AG04449 (cell line): ENCODE measurements at regions not wholly inside any gene's neighbourhood (a gene's known extent, or its start where the extent isn't known, plus 50 kb on each side); places are given as distances from the start of the nearest gene placed in this dataset.

Experiments used
- CTCF ChIA-PET: fragments of 350-600 bp; formaldehyde crosslinking; extraction: SDS; loops from one replicate; lab custom pipeline; 2021; ENCODE audit warnings: antibody characterized with exemption; lab: Yijun Ruan, JAX
- POLR2A ChIA-PET: fragments of 400-600, 350-600 bp; formaldehyde crosslinking; extraction: SDS; loops from one replicate; lab custom pipeline; 2020; ENCODE audit warnings: antibody characterized with exemption, inconsistent platforms; lab: Yijun Ruan, JAX
- DNase-seq: peaks from one replicate; pipeline ENCODE4 v3.0.0-alpha.2; 2010; ENCODE audit warnings: low read depth, low spot score
- H3K4me3 ChIP-seq: 2 replicates; pipeline ENCODE4 v1.5.1; 2011; ENCODE audit warnings: low read depth, mild to moderate bottlenecking, control low read depth, low read length
- TF ChIP-seq, protein P1 (sequence below): IDR thresholded peaks from one replicate; pipeline ENCODE4 v1.5.1; 2011; ENCODE audit warnings: mild to moderate bottlenecking, moderate library complexity, low read length, control low read depth, inconsistent platforms; ENCODE audit not compliant: insufficient read depth; ENCODE audit errors: missing control alignments

GRCh38 chr5:60386436-60387050, 313.4 kb downstream of the DEPDC1B start:
- DNase-seq: no peak
- no peak overlapping the region for H3K4me3 ChIP-seq
- CTCF ChIA-PET: interaction anchor here (0.8 kb wide), 1 partner anchor 576 kb away, joined by 3 read pairs; no protein-coding TSS in a partner anchor
- TF ChIP-seq, protein P1, sequence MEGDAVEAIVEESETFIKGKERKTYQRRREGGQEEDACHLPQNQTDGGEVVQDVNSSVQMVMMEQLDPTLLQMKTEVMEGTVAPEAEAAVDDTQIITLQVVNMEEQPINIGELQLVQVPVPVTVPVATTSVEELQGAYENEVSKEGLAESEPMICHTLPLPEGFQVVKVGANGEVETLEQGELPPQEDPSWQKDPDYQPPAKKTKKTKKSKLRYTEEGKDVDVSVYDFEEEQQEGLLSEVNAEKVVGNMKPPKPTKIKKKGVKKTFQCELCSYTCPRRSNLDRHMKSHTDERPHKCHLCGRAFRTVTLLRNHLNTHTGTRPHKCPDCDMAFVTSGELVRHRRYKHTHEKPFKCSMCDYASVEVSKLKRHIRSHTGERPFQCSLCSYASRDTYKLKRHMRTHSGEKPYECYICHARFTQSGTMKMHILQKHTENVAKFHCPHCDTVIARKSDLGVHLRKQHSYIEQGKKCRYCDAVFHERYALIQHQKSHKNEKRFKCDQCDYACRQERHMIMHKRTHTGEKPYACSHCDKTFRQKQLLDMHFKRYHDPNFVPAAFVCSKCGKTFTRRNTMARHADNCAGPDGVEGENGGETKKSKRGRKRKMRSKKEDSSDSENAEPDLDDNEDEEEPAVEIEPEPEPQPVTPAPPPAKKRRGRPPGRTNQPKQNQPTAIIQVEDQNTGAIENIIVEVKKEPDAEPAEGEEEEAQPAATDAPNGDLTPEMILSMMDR: no peak
- POLR2A ChIA-PET: no interaction called here

DNA sequence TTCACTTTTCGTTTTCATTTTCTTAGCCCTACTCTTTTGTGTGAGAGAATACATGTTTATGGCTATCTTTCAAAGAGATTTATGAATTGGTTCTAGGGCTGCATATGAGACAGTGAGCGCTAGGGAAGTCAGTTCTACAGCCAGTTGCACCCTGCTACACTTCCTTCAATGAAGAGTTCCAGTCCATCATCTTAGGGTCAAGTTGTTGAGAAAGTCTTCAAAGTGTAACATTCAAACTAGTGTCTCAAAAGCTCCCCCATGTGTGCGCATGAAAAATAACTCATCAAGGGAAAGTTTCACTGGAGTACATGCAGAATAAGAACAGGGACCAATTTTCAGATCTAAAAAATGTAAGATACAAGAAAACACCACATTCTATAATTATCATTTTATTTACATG, 317.2 kb downstream of the DEPDC1B start:
- ChIA-PET POLR2A (no interaction called here), CTCF (interaction anchor here (0.7 to 5.0 kb wide), 8 partner anchors 83 to 575 kb away, joined by 3 to 32 read pairs (median 8); no protein-coding TSS in a partner anchor)
- TF ChIP-seq, protein P1: peak; percentile 33
- DNase-seq: no peak
- H3K4me3 ChIP-seq: no peak overlapping the region

- no peak overlapping the region for H3K4me3 ChIP-seq
- ChIA-PET CTCF (interaction anchor here (0.9 to 5.0 kb wide), 2 partner anchors 84 to 566 kb away, joined by 3 to 32 read pairs; no protein-coding TSS in a partner anchor), POLR2A (no interaction called here)
- TF ChIP-seq, protein P1: no peak
- no peak for DNase-seq
Observed at GRCh38 chr5:60379907-60380306, 320.1 kb downstream of the DEPDC1B start.

DNA sequence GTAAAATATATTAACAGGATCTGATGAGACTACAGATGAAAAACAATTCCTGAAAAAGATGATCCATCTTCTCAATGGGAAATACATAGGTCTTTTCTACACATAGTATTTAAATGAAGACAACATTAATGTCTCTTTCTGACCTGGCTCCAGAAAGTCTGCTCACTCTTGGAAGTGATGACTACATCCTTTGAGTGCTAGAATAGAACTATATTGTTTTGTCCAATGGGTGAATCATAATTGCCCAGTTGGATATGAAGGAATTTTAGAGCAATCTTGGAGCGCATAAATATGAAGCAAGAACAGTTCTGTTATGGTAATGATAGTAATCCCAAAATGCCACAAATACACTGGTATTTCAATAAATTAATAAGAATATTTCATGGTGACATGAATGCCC, 322.1 kb downstream of the DEPDC1B start:
- ChIA-PET POLR2A (no interaction called here), CTCF (no interaction called here)
- DNase-seq: no peak
- TF ChIP-seq, protein P1: no peak
- no peak overlapping the region for H3K4me3 ChIP-seq

GRCh38 chr5:60376860-60377259, 323.1 kb downstream of the DEPDC1B start:
- ChIA-PET POLR2A (no interaction called here), CTCF (interaction anchor here (1.7 kb wide), 1 partner anchor 563 kb away, joined by 5 read pairs; no protein-coding TSS in a partner anchor)
- H3K4me3 ChIP-seq: no peak overlapping the region
- DNase-seq: no peak
- TF ChIP-seq, protein P1: no peak

- CTCF ChIA-PET: no interaction called here
- TF ChIP-seq, protein P1: no peak
- POLR2A ChIA-PET: no interaction called here
- no peak for DNase-seq
- no peak overlapping the region for H3K4me3 ChIP-seq
Observed at GRCh38 chr5:60374409-60374808, 325.6 kb downstream of the DEPDC1B start.
